Endothelial cell (in vitro differentiated cells): ENCODE measurements at regions not wholly inside any gene's neighbourhood (a gene's known extent, or its start where the extent isn't known, plus 50 kb on each side); places are given as distances from the start of the nearest gene placed in this dataset.

Experiments used
- DNase-seq: peaks from one replicate; pipeline ENCODE4 v3.0.0; 2021; ENCODE audit warnings: low spot score
- H3K27ac Mint-ChIP-seq: one replicate; pipeline ENCODE4 v1.8.0; 2021; ENCODE audit warnings: mixed read lengths, inconsistent platforms; ENCODE audit not compliant: unreplicated experiment
- H3K27me3 Mint-ChIP-seq: one replicate; pipeline ENCODE4 v1.8.0; 2021; ENCODE audit warnings: mild to moderate bottlenecking, moderate library complexity, mixed read lengths, inconsistent platforms; ENCODE audit not compliant: unreplicated experiment
- H3K36me3 Mint-ChIP-seq: one replicate; pipeline ENCODE4 v1.8.0; 2021; ENCODE audit warnings: mild to moderate bottlenecking, low read depth, mixed read lengths, inconsistent platforms; ENCODE audit not compliant: unreplicated experiment
- H3K4me1 Mint-ChIP-seq: one replicate; pipeline ENCODE4 v1.8.0; 2021; ENCODE audit warnings: mild to moderate bottlenecking, mixed read lengths, inconsistent platforms; ENCODE audit not compliant: unreplicated experiment
- H3K4me3 Mint-ChIP-seq: one replicate; pipeline ENCODE4 v1.8.0; 2021; ENCODE audit warnings: mild to moderate bottlenecking, mixed read lengths, inconsistent platforms; ENCODE audit not compliant: unreplicated experiment
- H3K9me3 Mint-ChIP-seq: one replicate; pipeline ENCODE4 v1.8.0; 2021; ENCODE audit warnings: mixed read lengths, inconsistent platforms; ENCODE audit not compliant: unreplicated experiment
- TF ChIP-seq, protein P1 (sequence below): fragments of 200-600 bp; sonication (generic); IDR thresholded peaks from one replicate; pipeline ENCODE4 v1.5.0; 2021; ENCODE audit warnings: antibody characterized with exemption; ENCODE audit not compliant: unreplicated experiment

- no peaks in the 10 kb centered on the region for H3K4me1 Mint-ChIP-seq
- no peaks in the 10 kb centered on the region for H3K36me3 Mint-ChIP-seq
- TF ChIP-seq, protein P1, sequence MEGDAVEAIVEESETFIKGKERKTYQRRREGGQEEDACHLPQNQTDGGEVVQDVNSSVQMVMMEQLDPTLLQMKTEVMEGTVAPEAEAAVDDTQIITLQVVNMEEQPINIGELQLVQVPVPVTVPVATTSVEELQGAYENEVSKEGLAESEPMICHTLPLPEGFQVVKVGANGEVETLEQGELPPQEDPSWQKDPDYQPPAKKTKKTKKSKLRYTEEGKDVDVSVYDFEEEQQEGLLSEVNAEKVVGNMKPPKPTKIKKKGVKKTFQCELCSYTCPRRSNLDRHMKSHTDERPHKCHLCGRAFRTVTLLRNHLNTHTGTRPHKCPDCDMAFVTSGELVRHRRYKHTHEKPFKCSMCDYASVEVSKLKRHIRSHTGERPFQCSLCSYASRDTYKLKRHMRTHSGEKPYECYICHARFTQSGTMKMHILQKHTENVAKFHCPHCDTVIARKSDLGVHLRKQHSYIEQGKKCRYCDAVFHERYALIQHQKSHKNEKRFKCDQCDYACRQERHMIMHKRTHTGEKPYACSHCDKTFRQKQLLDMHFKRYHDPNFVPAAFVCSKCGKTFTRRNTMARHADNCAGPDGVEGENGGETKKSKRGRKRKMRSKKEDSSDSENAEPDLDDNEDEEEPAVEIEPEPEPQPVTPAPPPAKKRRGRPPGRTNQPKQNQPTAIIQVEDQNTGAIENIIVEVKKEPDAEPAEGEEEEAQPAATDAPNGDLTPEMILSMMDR: no peak
- H3K9me3 Mint-ChIP-seq: no peaks in the 10 kb centered on the region
- H3K4me3 Mint-ChIP-seq: no peak overlapping the region
- DNase-seq: no peak
- H3K27ac Mint-ChIP-seq: no peak overlapping the region
- no peaks in the 10 kb centered on the region for H3K27me3 Mint-ChIP-seq
These were observed 53.3 kb upstream of the CNTNAP5 start for GRCh38 chr2:123971564-123972318.
